Endothelial cell (in vitro differentiated cells): ENCODE measurements at regions not wholly inside any gene's neighbourhood (a gene's known extent, or its start where the extent isn't known, plus 50 kb on each side); places are given as distances from the start of the nearest gene placed in this dataset.

Experiments
- DNase-seq: peaks from one replicate; pipeline ENCODE4 v3.0.0; 2021; ENCODE audit warnings: low spot score
- H3K27ac Mint-ChIP-seq: one replicate; pipeline ENCODE4 v1.8.0; 2021; ENCODE audit warnings: mixed read lengths, inconsistent platforms; ENCODE audit not compliant: unreplicated experiment
- H3K27me3 Mint-ChIP-seq: one replicate; pipeline ENCODE4 v1.8.0; 2021; ENCODE audit warnings: mild to moderate bottlenecking, moderate library complexity, mixed read lengths, inconsistent platforms; ENCODE audit not compliant: unreplicated experiment
- H3K36me3 Mint-ChIP-seq: one replicate; pipeline ENCODE4 v1.8.0; 2021; ENCODE audit warnings: mild to moderate bottlenecking, low read depth, mixed read lengths, inconsistent platforms; ENCODE audit not compliant: unreplicated experiment
- H3K4me1 Mint-ChIP-seq: one replicate; pipeline ENCODE4 v1.8.0; 2021; ENCODE audit warnings: mild to moderate bottlenecking, mixed read lengths, inconsistent platforms; ENCODE audit not compliant: unreplicated experiment
- H3K4me3 Mint-ChIP-seq: one replicate; pipeline ENCODE4 v1.8.0; 2021; ENCODE audit warnings: mild to moderate bottlenecking, mixed read lengths, inconsistent platforms; ENCODE audit not compliant: unreplicated experiment
- H3K9me3 Mint-ChIP-seq: one replicate; pipeline ENCODE4 v1.8.0; 2021; ENCODE audit warnings: mixed read lengths, inconsistent platforms; ENCODE audit not compliant: unreplicated experiment
- CTCF ChIP-seq: fragments of 200-600 bp; sonication (generic); IDR thresholded peaks from one replicate; pipeline ENCODE4 v1.5.0; 2021; ENCODE audit warnings: antibody characterized with exemption; ENCODE audit not compliant: unreplicated experiment

GRCh38 chr6:168985705-168986104 lies 267.9 kb downstream of the THBS2 start:
- no peaks in the 10 kb centered on the region for H3K27me3 Mint-ChIP-seq
- no peak for TF ChIP-seq CTCF
- DNase-seq, result no peak
- no peak overlapping the region for H3K27ac Mint-ChIP-seq
- no peaks in the 10 kb centered on the region for H3K36me3 Mint-ChIP-seq
- H3K4me3 Mint-ChIP-seq, result no peak overlapping the region
- H3K9me3 Mint-ChIP-seq, result no peaks in the 10 kb centered on the region
- H3K4me1 Mint-ChIP-seq, result no peaks in the 10 kb centered on the region

GRCh38 chr6:168983925-168984324 lies 269.7 kb downstream of the THBS2 start:
- no peak for DNase-seq
- no peaks in the 10 kb centered on the region for H3K27me3 Mint-ChIP-seq
- no peak overlapping the region for H3K27ac Mint-ChIP-seq
- H3K4me1 Mint-ChIP-seq, result no peaks in the 10 kb centered on the region
- H3K4me3 Mint-ChIP-seq, result no peak overlapping the region
- H3K36me3 Mint-ChIP-seq, result no peaks in the 10 kb centered on the region
- no peaks in the 10 kb centered on the region for H3K9me3 Mint-ChIP-seq
- no peak for TF ChIP-seq CTCF

DNA sequence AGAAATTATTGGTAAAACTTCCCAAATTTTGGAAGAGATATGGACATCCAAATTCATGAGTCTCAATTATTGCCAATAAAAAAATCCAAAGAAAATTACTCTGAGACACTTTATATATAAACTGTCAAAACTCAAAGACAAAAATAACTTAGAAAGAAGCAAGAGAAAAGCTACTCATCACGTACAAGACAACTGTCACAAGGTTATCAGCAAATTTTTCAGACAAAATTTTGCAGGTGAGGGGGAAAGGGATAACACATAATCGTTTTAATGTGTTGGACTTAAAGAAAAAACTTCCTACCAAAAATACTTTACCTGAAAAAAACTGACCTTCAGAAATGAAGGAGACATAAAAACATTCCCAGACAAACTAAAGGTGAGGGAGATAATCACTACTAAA lies 272.5 kb downstream of the THBS2 start:
- no peak for TF ChIP-seq CTCF
- no peaks in the 10 kb centered on the region for H3K9me3 Mint-ChIP-seq
- no peak for DNase-seq
- no peak overlapping the region for H3K27ac Mint-ChIP-seq
- no peaks in the 10 kb centered on the region for H3K27me3 Mint-ChIP-seq
- H3K4me3 Mint-ChIP-seq, result no peak overlapping the region
- H3K4me1 Mint-ChIP-seq, result no peaks in the 10 kb centered on the region
- no peaks in the 10 kb centered on the region for H3K36me3 Mint-ChIP-seq

GRCh38 chr6:168979254-168979653 lies 274.4 kb downstream of the THBS2 start:
- DNase-seq, result no peak
- Mint-ChIP-seq H3K9me3 (no peaks in the 10 kb centered on the region), H3K27me3 (no peaks in the 10 kb centered on the region), H3K4me1 (no peaks in the 10 kb centered on the region), H3K27ac (no peak overlapping the region), H3K36me3 (no peaks in the 10 kb centered on the region), H3K4me3 (no peak overlapping the region)
- no peak for TF ChIP-seq CTCF

- H3K4me3 Mint-ChIP-seq, result no peak overlapping the region
- DNase-seq, result no peak
- no peaks in the 10 kb centered on the region for H3K9me3 Mint-ChIP-seq
- TF ChIP-seq CTCF, result no peak
- H3K4me1 Mint-ChIP-seq, result no peaks in the 10 kb centered on the region
- no peaks in the 10 kb centered on the region for H3K27me3 Mint-ChIP-seq
- no peak overlapping the region for H3K27ac Mint-ChIP-seq
- H3K36me3 Mint-ChIP-seq, result no peaks in the 10 kb centered on the region
Measured at GRCh38 chr6:168972128-168972527, 281.5 kb downstream of the THBS2 start.
